Left kidney (tissue), 1 donor: ENCODE measurements at regions not wholly inside any gene's neighbourhood (a gene's known extent, or its start where the extent isn't known, plus 50 kb on each side); places are given as distances from the start of the nearest gene placed in this dataset.
"Not testable (repeated sequence)": the region's sequence is repeated elsewhere in the genome, so short reads cannot be mapped to it uniquely, and the experiment has no call there.

ENCODE experiments used
- DNase-seq: peaks from one replicate; pipeline ENCODE4 v3.0.0-alpha.2; 2013

DNA sequence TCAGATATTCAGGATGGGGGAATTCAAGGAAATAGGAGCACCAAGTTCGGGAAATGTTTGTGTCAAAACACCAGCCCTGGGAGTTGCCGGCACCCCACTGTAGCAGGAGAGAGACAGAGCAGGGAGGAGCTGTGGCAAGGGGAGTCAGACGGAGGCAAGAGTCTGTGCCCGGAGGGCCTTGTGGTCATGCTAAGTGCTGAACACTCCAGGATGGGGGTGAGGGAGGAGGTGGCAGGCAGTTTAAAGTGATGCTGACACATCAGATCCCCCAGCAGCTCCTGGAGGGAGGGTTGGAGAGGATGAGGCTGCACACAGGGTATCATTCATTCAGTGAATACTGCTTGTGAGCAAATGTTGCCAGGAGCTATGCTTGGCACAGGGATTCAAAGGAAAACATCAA lies 150.3 kb upstream of the ETV3 start:
- no peak for DNase-seq

DNA sequence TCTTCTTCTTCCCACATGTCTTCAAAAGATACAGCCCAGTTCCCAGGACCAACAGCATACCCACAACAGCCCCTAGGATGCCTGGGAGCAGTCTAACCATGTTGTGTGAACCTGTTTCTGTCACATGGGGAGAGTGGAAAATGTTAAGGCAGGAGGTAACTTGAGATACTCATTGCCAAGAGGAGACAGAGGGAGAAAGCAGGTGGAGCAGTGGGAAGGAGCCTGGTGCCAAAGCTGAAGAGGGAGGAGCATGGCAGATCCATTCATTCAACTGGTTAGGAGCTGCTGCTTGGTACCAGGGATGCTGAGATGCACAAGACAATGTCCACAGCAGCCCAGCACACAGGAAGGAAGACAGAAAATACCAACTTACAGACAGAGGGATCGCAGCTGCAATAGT lies 149.8 kb upstream of the ETV3 start:
- DNase-seq = no peak

DNA sequence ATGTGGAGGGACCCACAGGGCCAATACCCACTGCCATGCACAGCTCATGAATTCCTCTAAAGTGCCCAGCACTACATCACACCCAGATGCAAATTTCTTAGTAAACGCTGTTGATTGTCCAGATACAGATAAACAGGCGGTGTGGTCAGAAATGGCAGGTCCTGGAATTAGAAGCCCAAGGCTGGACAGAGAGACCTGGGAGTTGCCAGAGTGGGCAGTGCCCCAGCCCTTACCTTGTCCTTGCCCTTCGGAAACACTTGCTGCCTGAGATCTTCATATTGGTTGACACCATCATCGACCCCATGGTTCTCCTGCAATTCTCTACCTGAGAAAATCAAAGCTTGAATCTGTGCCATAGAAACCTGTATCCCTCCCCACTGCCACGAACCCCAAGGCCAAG lies 149.3 kb upstream of the ETV3 start:
- no peak for DNase-seq

DNA sequence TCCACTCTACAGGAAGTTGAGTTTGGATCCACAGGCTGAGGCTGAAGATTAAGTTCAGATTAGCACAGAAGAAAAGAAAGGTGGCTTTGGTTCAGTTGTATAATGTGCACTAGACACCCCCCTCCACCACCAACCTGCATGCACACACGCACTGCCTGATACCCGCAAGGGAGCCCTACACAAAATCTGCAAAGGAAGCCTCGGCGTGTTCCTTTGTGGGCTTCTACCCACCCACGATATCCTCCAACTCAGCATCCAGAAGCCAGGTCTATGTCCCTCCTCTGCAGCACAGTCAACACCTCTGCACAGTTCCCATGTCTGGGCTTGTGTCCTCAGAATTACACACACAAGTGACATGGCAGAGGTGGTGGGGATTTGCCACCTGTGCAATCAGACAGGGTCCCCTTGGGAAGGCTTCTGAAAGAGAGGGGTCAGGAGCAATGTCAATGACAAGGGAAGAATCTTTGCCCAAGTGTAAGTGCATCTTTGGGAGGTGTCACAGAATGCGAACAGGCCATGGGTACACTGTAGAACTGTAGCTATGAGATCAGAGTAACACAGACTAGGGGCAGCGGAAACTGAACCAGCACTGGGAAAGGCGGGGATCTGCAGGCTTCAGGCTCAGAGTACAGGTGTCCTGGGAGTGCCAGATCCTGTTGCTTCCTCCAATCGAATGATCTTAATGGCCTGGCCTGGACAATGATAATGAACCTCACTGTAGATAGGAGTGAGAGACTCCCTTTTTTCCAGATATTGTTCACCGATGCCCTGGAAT lies 148.6 kb upstream of the ETV3 start:
- DNase-seq = no peak

DNA sequence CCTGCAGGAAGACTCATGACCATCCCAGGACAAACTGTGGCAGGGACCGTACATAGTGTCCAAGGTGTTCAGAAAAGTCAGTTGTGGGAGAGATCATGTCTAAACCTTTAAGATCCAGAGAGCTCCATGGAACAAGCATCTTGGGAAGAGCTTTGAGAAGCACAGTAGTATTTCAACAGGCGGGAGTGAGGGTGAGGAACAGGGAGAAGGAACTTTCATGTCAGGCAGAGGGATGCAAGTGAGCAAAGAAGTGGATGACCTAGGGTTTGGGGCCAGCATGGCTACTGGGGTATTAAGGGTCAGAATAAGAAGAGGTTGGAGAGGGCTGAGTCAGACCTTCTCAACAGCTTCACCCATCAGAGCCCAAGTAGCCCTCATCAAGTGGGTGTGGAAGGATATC lies 147.9 kb upstream of the ETV3 start:
- DNase-seq = no peak

- DNase-seq = no peak
Observed at GRCh38 chr1:157284451-157284850, 146.3 kb upstream of the ETV3 start.

GRCh38 chr1:157279802-157280140 lies 141.6 kb upstream of the ETV3 start:
- DNase-seq = no peak

DNA sequence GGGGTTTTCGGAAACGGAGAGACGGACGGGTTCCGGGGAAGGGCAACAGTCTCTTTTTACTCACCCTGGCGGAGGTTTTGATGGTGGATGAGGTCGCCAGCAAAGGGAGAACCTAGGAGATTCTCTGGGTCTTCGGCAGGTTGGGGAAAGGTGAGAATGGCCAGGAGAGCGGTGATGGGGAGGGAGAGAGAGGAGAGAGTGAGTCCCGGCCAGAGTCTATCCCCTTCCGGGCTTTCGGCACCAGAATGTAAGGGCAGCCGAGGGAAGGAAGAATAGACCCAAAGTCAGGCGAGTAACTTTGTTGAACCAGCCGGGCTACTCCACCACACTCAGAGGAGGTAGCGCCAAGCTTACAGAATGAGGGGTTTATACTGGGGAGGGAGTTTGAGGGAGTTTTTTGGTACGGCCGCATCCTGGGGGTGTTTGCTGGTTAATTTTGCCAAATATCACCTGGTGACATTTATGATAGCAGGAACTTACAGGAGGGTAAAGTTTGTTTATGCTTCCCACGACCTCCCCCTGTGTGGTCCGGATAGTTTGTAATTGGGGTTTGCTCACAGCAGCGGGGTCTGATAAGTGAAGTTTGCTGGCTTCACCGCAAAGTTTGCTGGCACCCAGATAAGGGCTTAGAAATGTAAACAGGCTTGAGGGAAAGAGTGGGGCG lies 141.1 kb upstream of the ETV3 start:
- DNase-seq = no peak

DNA sequence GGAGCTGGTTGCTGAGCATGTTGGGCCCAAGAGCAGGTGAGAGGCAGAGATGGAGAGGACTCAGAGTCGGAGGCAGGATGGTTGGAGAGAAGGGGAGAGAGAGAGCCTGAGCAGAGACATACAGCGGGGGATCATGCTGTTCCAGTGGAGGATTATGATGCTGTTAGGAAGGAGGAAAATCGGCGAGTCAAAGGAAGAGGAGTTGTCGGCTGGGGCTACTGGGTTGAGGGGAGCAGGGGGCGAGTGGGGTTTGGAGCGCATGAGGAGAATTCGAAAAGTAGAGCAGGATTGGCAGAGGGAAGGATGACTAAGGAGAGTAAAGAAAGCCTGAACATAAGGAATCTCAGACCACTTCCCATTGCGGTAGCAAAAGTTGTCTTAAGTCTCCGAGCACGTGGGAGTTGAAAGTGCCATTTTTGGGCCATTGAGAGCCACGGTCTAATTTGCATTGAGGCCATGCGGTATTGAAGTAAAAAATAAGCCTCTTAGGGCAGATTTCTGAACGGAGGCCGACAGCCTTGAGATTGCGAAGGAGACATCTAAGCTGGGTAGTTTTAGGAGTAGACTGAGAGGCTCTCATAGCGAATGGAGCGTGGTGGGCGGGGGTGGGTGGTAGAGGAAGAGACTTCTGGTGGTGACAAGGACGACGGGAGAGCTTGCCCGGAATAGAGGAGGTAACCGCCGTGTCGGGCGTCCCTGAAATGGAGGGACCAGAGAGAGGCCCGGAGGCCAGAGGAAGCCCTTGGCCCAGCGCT lies 140.4 kb upstream of the ETV3 start:
- no peak for DNase-seq

GRCh38 chr1:157277913-157278312 lies 139.7 kb upstream of the ETV3 start:
- DNase-seq = no peak

- DNase-seq = no peak
Observed at GRCh38 chr1:157277281-157277680, 139.1 kb upstream of the ETV3 start.

DNA sequence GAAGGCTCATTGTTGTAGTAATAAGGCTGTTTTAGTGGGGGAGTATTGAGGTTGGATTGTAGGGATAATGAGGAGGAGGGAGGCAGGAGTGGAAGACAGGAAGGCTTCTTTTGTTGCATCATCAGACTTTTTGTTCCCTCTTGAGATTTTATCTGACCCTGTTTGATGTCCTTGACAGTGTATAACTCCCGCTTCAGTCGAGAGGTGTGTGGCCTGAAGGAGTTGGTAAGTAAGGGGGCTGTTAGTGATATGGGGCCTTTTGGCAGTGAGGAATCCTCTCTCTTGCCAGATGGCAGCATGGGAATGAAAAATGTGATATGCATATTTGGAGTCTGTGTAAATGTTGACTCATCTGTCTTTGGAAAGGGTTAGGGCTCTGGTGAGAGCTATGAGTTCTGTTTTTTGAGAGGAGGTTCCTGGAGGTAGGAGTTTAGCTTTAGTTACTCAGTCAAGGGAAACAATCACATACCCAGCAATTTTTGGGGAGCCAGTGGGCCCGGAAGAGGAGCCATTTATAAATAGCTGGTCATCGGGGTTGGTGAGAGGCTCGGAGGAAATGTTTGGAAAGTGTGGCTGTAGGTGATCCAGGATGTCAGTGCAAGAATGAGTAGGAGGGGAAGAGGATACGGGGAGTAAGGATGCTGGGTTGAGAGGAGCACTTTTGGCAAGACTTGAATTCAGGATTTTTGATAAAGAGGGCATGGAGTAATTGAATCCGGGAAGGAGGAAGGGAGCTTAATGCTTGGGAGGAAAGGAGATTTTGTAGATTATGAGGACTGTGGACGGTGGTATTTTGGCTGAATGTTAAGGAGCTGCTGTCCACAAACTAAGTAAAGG lies 136.7 kb upstream of the ETV3 start:
- no peak for DNase-seq

DNA sequence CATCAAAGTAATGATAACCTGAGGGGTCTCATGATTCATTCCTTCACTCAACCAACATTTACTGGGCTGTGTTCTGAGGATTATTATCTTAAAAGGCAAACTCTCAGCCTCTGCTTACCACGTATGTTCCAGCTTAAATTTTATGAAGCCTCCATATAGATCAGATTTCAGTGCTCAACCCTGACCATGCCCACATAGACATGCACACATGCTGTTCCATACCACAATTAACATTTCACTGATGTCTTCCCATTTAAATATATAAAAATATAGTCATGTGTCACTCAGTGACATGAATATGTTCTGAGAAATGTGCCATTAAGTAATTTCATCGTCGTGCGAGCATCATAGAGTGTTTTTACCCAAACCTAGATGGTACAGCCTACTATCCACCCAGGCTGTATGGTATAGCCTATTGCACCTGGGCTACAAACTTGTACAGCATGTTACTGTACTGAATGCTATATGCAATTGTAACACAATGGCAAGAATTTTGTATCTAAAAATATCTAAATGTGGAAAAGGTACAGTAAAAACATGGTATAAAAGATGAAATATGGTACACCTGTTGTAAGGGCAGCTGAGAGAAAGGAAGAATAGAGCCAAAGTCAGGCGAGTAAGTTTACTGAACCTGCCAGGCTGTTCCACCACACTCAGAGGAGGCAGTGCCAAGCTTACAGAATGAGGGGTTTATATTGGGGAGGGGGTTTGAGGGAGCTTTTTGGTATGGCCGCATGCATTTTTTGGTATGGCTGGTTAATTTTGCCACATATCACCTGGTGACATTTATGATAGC lies 134.7 kb upstream of the ETV3 start:
- no peak for DNase-seq

DNA sequence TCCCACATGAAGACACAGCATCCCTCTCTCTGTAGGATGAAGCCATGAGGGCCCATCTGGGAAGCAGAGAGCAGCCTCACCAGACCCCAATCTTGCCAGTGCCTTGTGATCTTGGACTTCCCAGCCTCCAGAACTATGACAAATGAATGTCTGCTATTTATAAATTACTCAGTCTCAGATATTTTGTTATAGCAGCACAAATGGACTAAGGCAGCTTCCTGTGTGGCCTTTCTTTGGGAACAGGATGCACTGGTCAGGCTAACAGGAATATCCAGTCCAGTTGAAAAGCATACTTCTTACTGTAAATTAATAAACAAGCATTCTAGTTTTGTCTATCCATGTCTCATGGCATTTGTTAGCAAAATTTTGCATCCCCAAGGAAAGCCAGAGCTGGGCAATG lies 134.1 kb upstream of the ETV3 start:
- DNase-seq = no peak

DNA sequence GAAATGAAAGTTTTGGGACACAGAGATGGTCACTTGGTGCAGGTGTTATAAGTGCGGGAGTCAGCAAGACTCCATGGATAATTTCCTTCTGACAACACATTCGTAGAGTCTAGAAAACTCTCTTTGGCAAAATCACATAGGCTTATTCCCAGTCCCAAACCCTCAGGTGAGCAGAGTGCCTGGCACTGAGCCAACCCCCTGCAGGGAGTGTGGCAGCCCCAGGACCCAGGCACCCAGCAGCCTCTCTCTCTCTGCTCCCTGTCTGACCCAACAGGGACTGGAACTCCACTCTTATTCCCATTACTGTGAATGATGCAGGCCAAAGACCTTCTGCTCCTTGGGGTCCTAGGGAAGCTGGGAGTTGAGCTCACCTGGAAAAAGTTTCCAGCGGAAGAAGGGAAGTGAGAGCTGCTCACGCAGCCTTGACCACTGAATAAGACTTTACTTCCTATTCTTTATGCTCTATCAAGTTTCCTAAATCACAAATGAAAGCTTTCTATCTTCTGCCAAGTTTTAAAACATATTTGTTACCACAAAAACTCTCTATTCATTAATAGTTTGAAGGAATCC lies 132.6 kb upstream of the ETV3 start:
- DNase-seq = no peak

- DNase-seq = no peak
Observed at GRCh38 chr1:157269656-157270375, 131.6 kb upstream of the ETV3 start.

GRCh38 chr1:157262891-157263290 lies 124.7 kb upstream of the ETV3 start:
- no peak for DNase-seq

- DNase-seq = no peak
Observed at GRCh38 chr1:157262422-157262821, 124.2 kb upstream of the ETV3 start.

DNA sequence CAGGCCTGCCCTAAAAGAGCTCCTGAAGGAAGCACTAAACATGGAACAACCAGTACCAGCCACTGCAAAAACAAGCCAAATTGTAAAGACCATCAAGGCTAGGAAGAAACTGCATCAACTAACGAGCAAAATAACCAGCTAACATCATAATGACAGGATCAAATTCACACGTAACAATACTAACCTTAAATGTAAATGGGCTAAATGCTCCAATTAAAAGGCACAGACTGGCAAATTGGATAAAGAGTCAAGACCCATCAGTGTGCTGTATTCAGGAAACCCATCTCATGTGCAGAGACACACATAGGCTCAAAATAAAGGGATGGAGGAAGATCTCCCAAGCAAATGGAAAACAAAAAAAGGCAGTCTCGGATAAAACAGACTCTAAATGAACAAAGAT lies 117.7 kb upstream of the ETV3 start:
- not testable (repeated sequence) for DNase-seq

DNA sequence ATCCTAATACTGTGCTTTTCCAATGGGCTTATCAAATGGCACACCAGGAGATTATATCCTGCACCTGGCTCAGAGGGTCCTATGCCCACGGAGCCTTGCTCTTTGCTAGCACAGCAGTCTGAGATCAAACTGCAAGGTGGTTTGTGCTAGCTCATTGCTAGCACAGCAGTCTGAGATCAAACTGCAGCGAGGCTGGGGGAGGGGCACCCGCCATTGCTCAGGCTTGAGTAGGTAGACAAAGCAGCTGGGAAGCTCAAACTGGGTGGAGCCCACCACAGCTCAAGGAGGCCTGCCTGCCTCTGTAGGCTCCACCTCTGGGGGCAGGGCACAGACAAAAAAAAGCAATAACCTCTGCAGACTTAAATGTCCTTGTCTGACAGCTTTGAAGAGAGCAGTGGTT lies 116.0 kb upstream of the ETV3 start:
- DNase-seq = not testable (repeated sequence)

GRCh38 chr1:157252473-157252872 lies 114.3 kb upstream of the ETV3 start:
- no peak for DNase-seq
